NK-92 (cell line): ENCODE measurements at regions not wholly inside any gene's neighbourhood (a gene's known extent, or its start where the extent isn't known, plus 50 kb on each side); places are given as distances from the start of the nearest gene placed in this dataset.
"Not testable (repeated sequence)": the region's sequence is repeated elsewhere in the genome, so short reads cannot be mapped to it uniquely, and the experiment has no call there.

Source experiments
- DNase-seq: peaks from one replicate; lab custom pipeline; 2025; ENCODE audit not compliant: unreplicated experiment; lab: John Stamatoyannopoulos, UW

GRCh38 chr9:1910269-1910811 is 104.8 kb upstream of the SMARCA2 start:
- DNase-seq = no peak

DNA sequence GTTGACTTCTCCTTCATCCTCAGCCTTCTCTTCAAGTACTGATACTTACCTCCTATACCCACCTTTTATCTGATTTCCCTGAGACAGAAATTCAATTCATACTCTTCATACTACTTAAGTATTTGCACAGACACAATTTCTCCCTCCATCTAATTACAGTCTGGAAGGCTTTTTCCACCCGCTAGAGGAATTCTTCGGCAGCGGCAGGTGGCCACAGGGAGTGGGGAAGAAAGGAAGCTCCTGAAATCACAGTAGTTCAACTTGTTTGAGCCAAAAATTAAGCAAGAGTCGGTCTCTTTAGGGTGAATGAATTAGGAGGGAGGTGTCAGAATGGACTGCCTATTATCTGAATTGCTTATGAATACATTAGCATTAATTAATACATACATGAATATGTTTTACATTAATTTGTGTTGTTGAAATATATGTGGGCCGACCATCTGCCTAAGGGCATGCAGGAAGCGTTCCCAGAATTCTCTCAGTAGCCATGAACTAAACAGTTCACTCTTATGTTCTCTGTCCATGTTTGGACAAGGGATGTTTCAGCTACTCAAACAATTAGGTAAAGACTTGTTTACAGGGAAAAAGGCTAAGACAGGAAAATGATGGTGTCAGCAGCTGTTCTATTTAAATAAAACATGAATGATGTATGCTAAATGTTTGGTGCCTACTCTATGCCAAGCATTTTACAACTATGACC is 101.4 kb upstream of the SMARCA2 start:
- DNase-seq = no peak

GRCh38 chr9:1916095-1916494 is 99.1 kb upstream of the SMARCA2 start:
- DNase-seq = no peak

DNA sequence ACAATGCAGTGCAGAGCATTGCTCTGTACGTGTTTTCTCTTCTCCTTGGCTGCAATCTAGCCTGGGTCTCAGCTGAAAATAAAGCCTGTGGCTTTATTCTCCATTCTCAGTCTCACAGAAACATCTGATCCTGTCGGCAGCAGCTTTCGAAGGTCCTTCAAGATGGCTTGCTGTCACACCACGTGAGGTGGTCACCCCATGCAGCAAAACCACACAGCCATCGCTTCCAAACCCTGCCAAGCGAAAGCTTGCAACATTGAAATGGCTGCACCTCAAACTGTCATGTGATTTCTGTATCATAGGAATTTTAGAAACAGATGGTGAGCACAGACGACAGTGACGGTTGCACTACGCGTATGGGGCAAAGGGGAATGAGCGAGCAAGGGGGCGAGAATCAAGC is 98.5 kb upstream of the SMARCA2 start:
- DNase-seq = no peak

DNA sequence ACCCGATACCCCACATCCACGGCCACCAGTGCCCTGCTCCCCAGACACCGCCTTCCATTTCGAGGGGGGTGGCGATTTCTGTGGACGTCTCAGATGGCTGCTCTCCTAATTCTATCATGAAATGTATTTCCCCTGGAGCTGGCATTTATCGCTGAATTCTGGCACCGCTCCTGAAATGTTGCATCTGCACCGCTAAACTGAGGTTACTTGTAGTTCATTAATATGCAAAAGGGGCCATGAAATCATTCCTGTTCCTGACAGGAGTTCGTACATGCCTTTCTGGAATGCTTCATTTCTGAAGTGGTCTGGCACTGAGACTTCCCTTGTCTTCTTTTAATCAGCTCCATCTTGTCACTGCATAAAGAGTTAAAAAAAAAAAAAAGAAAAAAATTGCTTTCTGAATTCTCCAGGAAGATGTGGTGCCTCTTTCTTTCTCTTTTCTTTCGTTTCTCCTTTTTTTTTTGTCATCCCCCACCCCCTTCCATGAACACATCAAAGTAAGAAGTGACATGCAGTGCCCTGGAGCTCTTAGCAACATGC is 97.7 kb upstream of the SMARCA2 start:
- DNase-seq = no peak

- no peak for DNase-seq
Observed at GRCh38 chr9:1918108-1918507, 97.0 kb upstream of the SMARCA2 start.

GRCh38 chr9:1918622-1919021 is 96.5 kb upstream of the SMARCA2 start:
- no peak for DNase-seq

- no peak for DNase-seq
Observed at GRCh38 chr9:1919229-1919628, 95.9 kb upstream of the SMARCA2 start.

- no peak for DNase-seq
Observed at GRCh38 chr9:1920386-1920785, 94.8 kb upstream of the SMARCA2 start.

- no peak for DNase-seq
Observed at GRCh38 chr9:1922026-1922425, 93.1 kb upstream of the SMARCA2 start.

DNA sequence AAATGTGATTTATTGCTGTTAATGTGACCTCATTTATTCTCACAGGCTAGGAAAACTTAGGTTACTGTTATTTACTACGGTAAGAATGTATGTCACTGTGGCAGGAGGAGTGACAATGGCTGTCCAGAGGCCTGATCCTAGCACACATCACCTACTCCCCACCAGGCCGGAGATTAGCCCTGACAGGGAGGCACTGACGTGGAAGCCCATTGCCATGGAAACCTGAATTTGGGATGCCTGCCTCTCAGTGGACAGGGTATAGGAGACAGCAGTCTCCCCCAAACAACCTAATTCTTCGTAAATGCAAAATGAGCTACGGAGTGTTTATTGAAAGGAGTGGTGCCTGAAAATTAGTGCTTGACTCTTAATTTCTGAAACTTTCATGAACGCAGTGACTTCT is 87.6 kb upstream of the SMARCA2 start:
- DNase-seq = no peak

DNA sequence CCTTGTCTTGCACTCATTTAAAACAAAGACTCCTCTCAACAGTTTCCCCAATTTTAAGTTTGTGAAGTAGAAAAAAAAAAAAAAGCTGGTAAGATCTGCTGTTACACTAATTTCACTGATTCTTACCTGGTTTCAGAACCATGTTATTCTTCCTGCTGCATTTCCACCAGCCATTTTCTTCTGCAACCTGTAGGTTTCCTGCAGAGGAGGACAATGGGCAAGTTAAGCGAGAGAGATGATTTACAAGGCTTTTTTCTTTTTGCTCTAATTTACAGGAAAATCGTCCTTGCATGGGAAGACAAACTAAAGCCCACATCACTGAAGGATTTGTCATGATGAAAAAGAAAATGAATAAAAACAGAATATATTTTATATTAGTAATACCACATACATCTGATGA is 86.0 kb upstream of the SMARCA2 start:
- no peak for DNase-seq

DNA sequence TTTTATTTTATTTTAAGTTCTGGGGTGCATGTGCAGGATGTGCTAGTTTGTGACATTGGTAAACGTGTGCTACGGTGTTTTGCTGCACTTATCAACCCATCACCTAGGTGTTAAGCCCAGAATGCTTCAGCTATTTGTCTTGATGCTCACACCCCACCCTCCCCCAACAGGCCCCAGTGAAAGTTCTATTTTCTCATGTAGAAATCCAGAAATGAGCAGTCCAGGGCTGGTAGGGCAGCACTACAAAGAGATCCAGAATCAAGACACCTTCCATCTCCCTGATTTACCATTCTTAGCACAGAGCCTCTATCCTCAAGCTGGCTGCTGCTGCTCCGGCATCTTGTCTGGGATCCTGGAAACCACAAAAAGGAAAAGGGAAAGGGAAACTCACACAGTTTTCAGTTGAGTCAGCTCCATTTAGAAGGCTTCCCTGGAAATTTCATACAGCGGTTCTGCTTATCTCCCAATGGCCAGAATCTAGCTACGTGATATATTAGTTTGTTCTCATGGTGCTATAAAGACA is 85.4 kb upstream of the SMARCA2 start:
- no peak for DNase-seq

- DNase-seq = not testable (repeated sequence)
Observed at GRCh38 chr9:1930245-1930736, 84.9 kb upstream of the SMARCA2 start.

DNA sequence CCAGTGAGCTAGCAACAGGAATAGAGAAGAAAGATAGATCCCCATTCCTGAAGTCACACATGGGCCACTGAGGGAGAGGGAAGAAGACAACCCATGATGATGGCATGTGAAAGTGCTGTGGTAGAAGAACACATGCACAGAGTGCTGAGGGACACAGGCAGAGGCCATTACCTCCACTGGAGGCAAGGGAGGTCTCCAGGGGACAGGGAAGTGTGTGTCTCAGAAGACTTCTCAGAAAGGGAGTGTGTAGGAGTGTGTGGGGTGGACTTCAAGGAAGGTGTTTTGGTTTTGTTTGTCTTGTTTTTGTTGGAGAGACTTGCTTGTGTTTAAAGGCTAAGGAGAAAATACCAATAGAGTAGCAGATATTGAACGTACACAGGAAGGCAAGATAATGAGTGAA is 77.0 kb upstream of the SMARCA2 start:
- no peak for DNase-seq

GRCh38 chr9:1938675-1939170 is 76.4 kb upstream of the SMARCA2 start:
- DNase-seq = no peak

DNA sequence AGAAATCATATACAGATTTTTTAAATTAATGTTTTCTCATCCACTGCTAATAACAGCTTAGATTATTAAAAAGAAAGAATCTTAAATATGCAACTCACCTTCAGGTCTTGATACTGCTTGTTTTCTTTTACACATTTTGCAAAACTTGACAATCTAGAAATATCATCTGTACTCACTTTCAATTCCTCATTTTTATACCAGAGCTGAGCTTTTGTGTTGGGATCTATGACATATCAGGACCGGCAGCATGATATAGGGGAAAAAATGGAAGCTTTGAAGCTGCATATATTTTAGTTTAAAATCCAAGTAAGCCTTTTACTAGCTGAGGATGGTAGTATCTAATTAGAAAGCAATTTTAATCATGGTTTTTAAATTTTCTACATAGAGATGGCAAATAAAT is 75.7 kb upstream of the SMARCA2 start:
- DNase-seq = no peak

DNA sequence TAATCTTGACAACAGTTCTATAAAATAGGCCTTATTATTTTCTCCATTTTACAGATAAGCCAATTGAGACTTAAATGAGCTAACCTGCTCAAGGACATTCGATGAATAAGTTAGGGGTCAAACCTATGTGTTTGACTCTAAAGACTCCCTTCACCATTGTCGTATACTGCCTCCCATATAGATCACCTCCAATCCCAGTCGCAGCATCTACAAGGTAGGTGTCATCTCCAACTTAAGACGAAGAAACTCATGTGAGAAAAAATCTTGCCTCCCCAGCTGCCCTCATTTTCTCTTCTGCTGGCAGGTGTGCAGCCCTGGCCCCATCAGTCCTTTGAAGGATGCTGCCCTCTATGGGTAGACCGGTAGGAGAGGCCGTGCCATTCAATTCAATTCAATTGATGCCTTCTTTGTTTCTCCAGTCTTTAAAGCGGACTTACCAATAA is 75.2 kb upstream of the SMARCA2 start:
- no peak for DNase-seq

DNA sequence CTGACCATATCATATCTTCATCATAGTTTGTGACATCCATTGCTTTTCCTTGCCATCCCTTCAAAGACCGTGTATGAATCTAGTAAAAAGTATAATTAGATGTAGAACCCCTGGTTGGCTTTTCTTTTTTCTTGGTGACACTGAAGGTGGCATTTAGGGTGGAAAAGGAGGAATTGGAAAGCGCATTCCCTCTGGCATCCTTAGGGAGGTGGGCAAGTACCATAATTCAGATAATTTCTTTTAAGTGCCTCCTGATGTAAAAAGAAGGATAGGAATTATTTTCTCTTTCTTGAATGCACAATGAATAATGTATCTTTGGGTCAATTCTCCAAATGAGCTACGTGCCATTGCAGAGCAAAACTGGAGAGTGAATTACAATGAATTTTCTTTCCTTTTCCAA is 73.2 kb upstream of the SMARCA2 start:
- no peak for DNase-seq

DNA sequence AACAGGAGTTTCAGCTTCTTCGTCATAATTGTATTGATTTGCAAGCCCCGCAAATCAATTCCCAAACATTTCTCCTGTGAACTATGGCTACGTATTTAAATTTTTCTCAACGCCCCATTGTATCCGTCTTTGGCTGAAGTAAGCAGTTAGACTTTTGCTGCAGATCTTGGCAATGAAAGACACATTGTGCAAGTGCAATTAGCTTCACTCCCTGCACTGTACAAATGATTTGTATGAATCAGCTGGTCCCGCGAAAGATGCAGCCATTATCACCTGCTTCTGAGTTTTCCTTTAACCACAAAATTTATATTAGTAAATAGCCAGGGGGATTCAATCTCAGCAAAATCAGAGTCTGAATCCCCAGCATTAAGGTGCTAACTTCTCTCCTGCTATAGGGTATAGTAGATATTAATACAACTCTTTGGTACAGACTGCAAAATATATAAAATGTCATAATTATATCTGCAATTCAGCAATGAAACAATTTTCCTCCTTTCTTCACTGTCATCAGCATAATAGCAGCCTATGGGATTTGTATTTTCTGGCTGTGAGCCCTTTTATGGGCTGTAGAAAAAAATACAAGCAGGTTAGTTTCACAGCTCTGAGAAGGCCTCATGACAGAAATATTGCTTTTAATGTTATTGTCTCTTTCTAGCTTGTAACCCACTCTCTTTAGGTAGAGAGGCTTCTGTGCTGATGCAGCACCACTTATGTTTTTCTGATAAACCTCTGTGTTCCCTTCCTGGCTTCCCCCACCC is 68.4 kb upstream of the SMARCA2 start:
- no peak for DNase-seq

- no peak for DNase-seq
Observed at GRCh38 chr9:1947438-1947837, 67.7 kb upstream of the SMARCA2 start.

GRCh38 chr9:1948541-1948940 is 66.6 kb upstream of the SMARCA2 start:
- no peak for DNase-seq
